ENCODE measurements at regions not wholly inside any gene's neighbourhood (a gene's known extent, or its start where the extent isn't known, plus 50 kb on each side); places are given as distances from the start of the nearest gene placed in this dataset.

- H3K79me2 ChIP-seq (ENCODE audit: insufficient read depth, low read length): no peaks in the 10 kb centered on the region
- DNase-seq (ENCODE audit: low read depth, low spot score): no peak
- no peak overlapping the region for H3K4me3 ChIP-seq (replicated peaks in 1 of 2; ENCODE audit: low read depth in 1 of 2, low read length in 2 of 2)
- H3K4me2 ChIP-seq (ENCODE audit: low read length): no peak overlapping the region
- ChIA-PET POLR2A (no interaction called here), RAD21 (ENCODE audit: low non-redundant PET in 1 of 2, low total read pairs in 2 of 2, uncharacterized antibody in 2 of 2, unreplicated experiment in 2 of 2) (no interaction called here), CTCF (no interaction called here)
- H3K36me3 ChIP-seq (ENCODE audit: control insufficient read depth in 1 of 2, insufficient read depth in 2 of 2, low read length in 2 of 2): no peaks in the 10 kb centered on the region
- no peak overlapping the region for H3K9ac ChIP-seq (ENCODE audit: low read length)
- H3K4me1 ChIP-seq (ENCODE audit: control insufficient read depth in 1 of 2, insufficient read depth in 2 of 2, low read length in 2 of 2): no peaks in the 10 kb centered on the region
- H2AFZ ChIP-seq (ENCODE audit: low read depth, low read length, poor library complexity, severe bottlenecking): no peak overlapping the region
- H4K20me1 ChIP-seq (ENCODE audit: insufficient read depth): no peaks in the 10 kb centered on the region
- ATAC-seq: no peak
- H3K9me3 ChIP-seq (ENCODE audit: control insufficient read depth in 1 of 2, insufficient read depth in 1 of 2, low read depth in 1 of 2, low read length in 2 of 2): peaks cover 6 to 20% of the 10 kb centered on the region in 2 experiments; a peak in 2 of 4 replicates
- no peak overlapping the region for H3K27ac ChIP-seq (ENCODE audit: low read depth, low read length)
- H3K9me2 ChIP-seq (ENCODE audit: insufficient read depth): no peaks in the 10 kb centered on the region
- H3K27me3 ChIP-seq (ENCODE audit: insufficient read depth, low read length): no peaks in the 10 kb centered on the region
- BruUV-seq (replicated peaks): no TSS peak
- TF ChIP-seq RAD21 (IDR thresholded peaks at IDR 0.05; ENCODE audit: low read depth): no peak
- TF ChIP-seq JUND (IDR thresholded peaks at IDR 0.05): no peak
- no peak for TF ChIP-seq ATF3 (IDR thresholded peaks at IDR 0.05)
- no peak for TF ChIP-seq FOSL1 (IDR thresholded peaks at IDR 0.05; ENCODE audit: low read depth)
- TF ChIP-seq EGR1 (IDR thresholded peaks at IDR 0.05; ENCODE audit: low read depth): no peak
- TF ChIP-seq MAX (IDR thresholded peaks at IDR 0.05): no peak
- TF ChIP-seq ZBTB33 (IDR thresholded peaks at IDR 0.05; ENCODE audit: extremely low read depth, insufficient replicate concordance, low read length): no peak
- TF ChIP-seq TCF7L2 (IDR thresholded peaks at IDR 0.05; ENCODE audit: borderline replicate concordance, extremely low read depth, insufficient read depth, insufficient read length): no peak
- no peak for TF ChIP-seq ELF1 (IDR thresholded peaks at IDR 0.05; ENCODE audit: borderline replicate concordance, low read depth)
- TF ChIP-seq ZNF274 (IDR thresholded peaks at IDR 0.05; ENCODE audit: low read depth, low read length): no peak
- no peak for TF ChIP-seq EZH2phosphoT487 (IDR thresholded peaks at IDR 0.05; ENCODE audit: borderline replicate concordance)
- TF ChIP-seq SP1 (IDR thresholded peaks at IDR 0.05; ENCODE audit: low read depth): no peak
- TF ChIP-seq CEBPB (IDR thresholded peaks at IDR 0.05; ENCODE audit: low read depth): no peak
- no peak for TF ChIP-seq EZH2 (IDR thresholded peaks at IDR 0.05)
- intact Hi-C loops (cut with micrococcal nuclease): no loop called here
Measured at GRCh38 chr5:3348576-3349535, 246.8 kb upstream of the IRX1 start.
